Muscle layer of duodenum (tissue), 2 donors: ENCODE measurements at regions not wholly inside any gene's neighbourhood (a gene's known extent, or its start where the extent isn't known, plus 50 kb on each side); places are given as distances from the start of the nearest gene placed in this dataset.
"Not testable (repeated sequence)": the region's sequence is repeated elsewhere in the genome, so short reads cannot be mapped to it uniquely, and the experiment has no call there.

ENCODE experiments used
- H3K27ac ChIP-seq: one replicate; pipeline ENCODE4 v1.7.0; 2013; ENCODE audit warnings: mild to moderate bottlenecking, low read length
- H3K27me3 ChIP-seq: one replicate; pipeline ENCODE4 v1.7.0; 2013; ENCODE audit warnings: low read depth, mild to moderate bottlenecking, control low read depth, low read length
- H3K36me3 ChIP-seq, 2 donors: one replicate each; pipeline ENCODE4 v1.7.0; 2013; ENCODE audit warnings: low read length in 2 of 2, control low read depth in 1 of 2, mild to moderate bottlenecking in 1 of 2; ENCODE audit not compliant: insufficient read depth in 2 of 2, control insufficient read depth in 1 of 2
- H3K4me1 ChIP-seq, 2 donors: one replicate each; pipeline ENCODE4 v1.7.0; 2013; ENCODE audit warnings: low read length in 2 of 2, mild to moderate bottlenecking in 2 of 2, control low read depth in 1 of 2, moderate library complexity in 1 of 2; ENCODE audit not compliant: insufficient read depth in 2 of 2, control insufficient read depth in 1 of 2
- H3K4me3 ChIP-seq, 2 donors: one replicate each; pipeline ENCODE4 v1.7.0; 2013; ENCODE audit warnings: low read length in 2 of 2, low read depth in 1 of 2, mild to moderate bottlenecking in 1 of 2
- H3K9me3 ChIP-seq, 2 donors: one replicate each; pipeline ENCODE4 v1.7.0; 2013; ENCODE audit warnings: low read length in 2 of 2, control low read depth in 1 of 2, mild to moderate bottlenecking in 1 of 2; ENCODE audit not compliant: control insufficient read depth in 1 of 2
- donor health status: healthy.

GRCh38 chr6:3922619-3923018 lies 73.4 kb downstream of the FAM50B start:
- H3K9me3 ChIP-seq, H3K4me1 ChIP-seq, H3K27ac ChIP-seq, H3K27me3 ChIP-seq, H3K36me3 ChIP-seq, H3K4me3 ChIP-seq: not testable (repeated sequence)

GRCh38 chr6:3925223-3926149 lies 76.3 kb downstream of the FAM50B start:
- not testable (repeated sequence) for H3K4me3 ChIP-seq, H3K36me3 ChIP-seq, H3K27ac ChIP-seq, H3K9me3 ChIP-seq, H3K4me1 ChIP-seq, H3K27me3 ChIP-seq

GRCh38 chr6:3926150-3926482 lies 76.9 kb downstream of the FAM50B start:
- no peaks in the 10 kb centered on the region for H3K36me3 ChIP-seq
- no peak overlapping the region for H3K4me3 ChIP-seq
- no peak overlapping the region for H3K27ac ChIP-seq
- H3K27me3 ChIP-seq: no peaks in the 10 kb centered on the region
- peaks cover 0 to 3% of the 10 kb centered on the region in 2 donors for H3K4me1 ChIP-seq
- no peaks in the 10 kb centered on the region for H3K9me3 ChIP-seq

- Histone ChIP-seq H3K9me3 (no peaks in the 10 kb centered on the region), H3K27me3 (no peaks in the 10 kb centered on the region), H3K36me3 (no peaks in the 10 kb centered on the region), H3K4me3 (no peak overlapping the region), H3K4me1 (peaks cover 0 to 3% of the 10 kb centered on the region in 2 donors), H3K27ac (no peak overlapping the region)
Observed at GRCh38 chr6:3928111-3928510, 78.9 kb downstream of the FAM50B start.

- H3K4me1 ChIP-seq: peaks cover 0 to 3% of the 10 kb centered on the region in 2 donors
- no peaks in the 10 kb centered on the region for H3K9me3 ChIP-seq
- H3K4me3 ChIP-seq: no peak overlapping the region
- no peaks in the 10 kb centered on the region for H3K27me3 ChIP-seq
- H3K27ac ChIP-seq: no peak overlapping the region
- H3K36me3 ChIP-seq: no peaks in the 10 kb centered on the region
Observed at GRCh38 chr6:3929281-3929798, 80.2 kb downstream of the FAM50B start.

GRCh38 chr6:3937438-3937837 lies 88.3 kb downstream of the FAM50B start:
- H3K27ac ChIP-seq: no peak overlapping the region
- no peaks in the 10 kb centered on the region for H3K36me3 ChIP-seq
- peaks cover 4% of the 10 kb centered on the region for H3K27me3 ChIP-seq
- no peak overlapping the region for H3K4me3 ChIP-seq
- no peaks in the 10 kb centered on the region for H3K9me3 ChIP-seq
- H3K4me1 ChIP-seq: no peaks in the 10 kb centered on the region

GRCh38 chr6:3938715-3939367 lies 89.7 kb downstream of the FAM50B start:
- Histone ChIP-seq H3K4me1 (peaks cover 0 to 5% of the 10 kb centered on the region in 2 donors), H3K9me3 (no peaks in the 10 kb centered on the region), H3K27me3 (peaks cover 4% of the 10 kb centered on the region), H3K4me3 (no peak overlapping the region), H3K27ac (no peak overlapping the region), H3K36me3 (no peaks in the 10 kb centered on the region)

GRCh38 chr6:3939368-3939958 lies 90.3 kb downstream of the FAM50B start:
- peaks cover 4% of the 10 kb centered on the region for H3K27me3 ChIP-seq
- H3K4me1 ChIP-seq: peaks cover 0 to 5% of the 10 kb centered on the region in 2 donors
- no peak overlapping the region for H3K4me3 ChIP-seq
- H3K27ac ChIP-seq: no peak overlapping the region
- H3K36me3 ChIP-seq: no peaks in the 10 kb centered on the region
- no peaks in the 10 kb centered on the region for H3K9me3 ChIP-seq

GRCh38 chr6:3939964-3940363 lies 90.8 kb downstream of the FAM50B start:
- H3K27me3 ChIP-seq: peaks cover 4% of the 10 kb centered on the region
- H3K36me3 ChIP-seq: no peaks in the 10 kb centered on the region
- no peak overlapping the region for H3K27ac ChIP-seq
- no peak overlapping the region for H3K4me3 ChIP-seq
- H3K4me1 ChIP-seq: peaks cover 0 to 5% of the 10 kb centered on the region in 2 donors
- no peaks in the 10 kb centered on the region for H3K9me3 ChIP-seq

- no peak overlapping the region for H3K4me3 ChIP-seq
- H3K9me3 ChIP-seq: no peaks in the 10 kb centered on the region
- H3K27ac ChIP-seq: no peak overlapping the region
- H3K27me3 ChIP-seq: peaks cover 4% of the 10 kb centered on the region
- no peaks in the 10 kb centered on the region for H3K36me3 ChIP-seq
- H3K4me1 ChIP-seq: peaks cover 0 to 5% of the 10 kb centered on the region in 2 donors
Observed at GRCh38 chr6:3940703-3941102, 91.5 kb downstream of the FAM50B start.

GRCh38 chr6:3943331-3943765 lies 94.2 kb downstream of the FAM50B start:
- Histone ChIP-seq H3K4me1 (peaks cover 0 to 5% of the 10 kb centered on the region in 2 donors), H3K36me3 (no peaks in the 10 kb centered on the region), H3K4me3 (no peak overlapping the region), H3K27me3 (peaks cover 4% of the 10 kb centered on the region), H3K9me3 (no peaks in the 10 kb centered on the region), H3K27ac (no peak overlapping the region)
